GM18861 (cell line): ENCODE measurements at regions not wholly inside any gene's neighbourhood (a gene's known extent, or its start where the extent isn't known, plus 50 kb on each side); places are given as distances from the start of the nearest gene placed in this dataset.
"Not testable (repeated sequence)": the region's sequence is repeated elsewhere in the genome, so short reads cannot be mapped to it uniquely, and the experiment has no call there.

Source experiments
- ATAC-seq: cut with Tn5 transposase; IDR thresholded peaks from one replicate; pipeline ENCODE4 v1.9.1; 2021; ENCODE audit not compliant: unreplicated experiment

DNA sequence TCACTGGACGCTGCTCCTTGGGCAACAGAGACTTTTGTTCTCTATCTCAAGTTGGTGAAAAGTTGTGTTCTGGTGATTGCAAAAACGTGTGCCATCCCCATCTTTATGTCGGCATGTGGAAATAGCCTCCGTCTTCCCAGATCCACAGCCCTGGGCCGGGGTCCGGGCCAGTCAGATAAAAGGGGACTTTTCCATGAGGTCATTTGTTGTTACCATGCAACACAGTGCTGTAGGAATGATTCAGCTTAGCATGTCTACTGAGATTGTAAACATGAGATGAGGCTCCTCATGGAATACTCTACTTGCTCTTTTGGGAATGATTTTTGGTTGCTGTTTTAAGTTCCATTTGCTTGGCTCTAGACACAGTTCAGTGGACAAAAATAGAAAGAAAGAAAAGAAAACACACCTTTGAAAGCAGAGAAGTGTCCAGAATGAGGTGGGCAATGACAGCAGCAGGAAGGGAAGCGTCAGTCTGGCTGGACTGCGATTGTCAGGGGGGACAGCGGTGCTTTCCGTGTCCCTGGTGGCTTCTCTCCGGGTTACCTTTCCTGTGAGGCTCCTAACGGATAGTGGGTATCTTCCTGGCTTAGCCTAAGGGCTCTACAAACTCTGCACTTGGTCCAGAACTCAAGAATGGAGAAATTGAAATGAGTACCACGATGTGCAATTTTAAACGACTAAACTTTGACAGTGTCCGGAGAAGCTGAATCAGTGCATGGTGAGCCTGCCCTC is 91.6 kb downstream of the TEX29 start:
- no peak for ATAC-seq

DNA sequence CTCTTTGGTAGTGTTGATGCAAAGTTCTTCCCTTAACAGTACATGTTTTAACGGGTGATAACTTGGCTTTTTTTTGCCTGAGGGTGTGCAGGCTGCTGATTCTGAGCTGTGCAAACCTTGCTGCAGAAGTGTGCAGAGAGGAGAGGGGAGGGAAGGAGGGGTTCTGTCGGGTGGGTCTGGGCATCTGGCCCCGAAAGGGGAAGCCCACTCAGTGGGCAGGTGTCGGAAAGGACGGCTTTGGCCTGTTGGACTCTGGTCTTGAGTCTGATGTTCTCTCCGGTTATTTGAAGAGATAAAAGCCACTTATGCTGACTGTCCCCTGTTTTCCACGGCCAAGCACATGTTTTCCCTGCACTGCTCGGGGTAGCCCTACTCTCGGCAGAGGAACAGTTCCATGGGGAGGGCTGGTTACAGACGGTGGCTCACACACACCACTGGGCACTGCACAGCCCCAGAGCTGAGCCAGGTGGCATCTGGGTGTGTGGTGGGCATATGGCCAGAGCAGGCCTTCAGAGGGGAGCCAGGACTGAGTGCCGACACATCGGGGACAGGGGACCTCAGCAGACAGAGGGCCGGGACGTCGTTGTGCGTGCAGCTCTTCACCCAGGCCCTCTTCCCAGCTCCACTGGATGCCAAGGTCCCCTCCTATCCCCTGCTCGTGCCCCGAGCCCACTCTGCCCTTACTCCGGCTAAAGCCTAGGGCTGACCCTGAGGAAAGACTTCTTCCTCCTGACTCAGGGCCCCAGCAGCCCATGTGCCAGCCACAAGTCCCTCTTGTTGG is 93.2 kb downstream of the TEX29 start:
- ATAC-seq = no peak

DNA sequence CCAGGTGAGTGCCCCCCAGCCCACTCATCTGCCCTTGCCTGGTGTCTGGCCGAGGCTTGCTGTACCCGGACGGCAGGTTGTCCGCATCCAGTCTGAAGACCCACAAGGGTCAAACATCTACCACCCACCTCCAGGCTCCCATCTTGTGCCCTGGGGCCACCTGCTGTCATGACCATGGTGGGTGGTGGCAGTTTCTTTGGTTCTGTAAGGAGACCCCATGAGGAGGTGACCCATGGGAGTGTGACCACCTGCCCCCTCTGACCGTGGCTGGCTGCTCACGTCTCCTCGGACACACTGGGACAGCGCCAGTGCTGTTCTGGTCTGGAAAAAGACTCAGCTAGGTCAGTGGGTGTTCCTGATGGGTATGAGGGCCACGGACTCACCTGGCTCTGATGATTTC is 93.9 kb downstream of the TEX29 start:
- ATAC-seq = no peak

DNA sequence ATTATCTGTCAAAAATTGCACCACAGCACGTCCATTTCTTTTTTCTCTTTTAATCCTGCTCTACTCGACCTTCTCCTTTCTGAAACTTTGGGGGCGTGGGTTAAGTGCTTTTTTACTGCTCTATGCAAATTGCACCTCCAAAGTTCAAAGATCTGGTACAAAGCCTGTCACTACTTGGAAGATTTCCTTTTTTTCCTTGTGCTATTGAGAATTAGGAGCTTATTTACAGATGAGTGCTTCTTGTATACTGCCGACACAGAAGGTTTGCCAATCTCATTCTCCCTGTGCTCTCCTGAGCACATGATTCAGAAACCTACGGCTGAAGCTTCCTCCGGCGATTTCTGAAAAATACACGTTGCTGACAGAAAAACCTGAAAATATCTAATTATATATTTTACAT is 94.8 kb downstream of the TEX29 start:
- no peak for ATAC-seq

DNA sequence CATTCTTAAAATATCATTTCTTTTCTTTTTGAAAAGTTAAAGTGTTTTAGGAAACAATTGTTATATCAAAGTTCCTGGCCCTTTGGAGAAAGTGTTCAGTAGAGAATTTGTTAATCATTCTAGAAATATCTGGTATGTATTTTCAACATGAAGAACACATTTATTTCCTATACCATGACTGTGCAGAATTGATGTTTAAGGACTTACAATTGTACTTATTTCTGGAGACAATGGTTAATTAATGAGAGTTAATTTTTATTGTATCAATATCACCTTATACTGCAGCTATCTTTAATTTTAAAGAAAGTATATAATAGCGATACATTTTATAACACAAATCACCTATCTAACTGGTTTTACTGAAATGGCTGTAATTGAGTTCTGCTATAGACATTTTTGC is 95.3 kb downstream of the TEX29 start:
- no peak for ATAC-seq

DNA sequence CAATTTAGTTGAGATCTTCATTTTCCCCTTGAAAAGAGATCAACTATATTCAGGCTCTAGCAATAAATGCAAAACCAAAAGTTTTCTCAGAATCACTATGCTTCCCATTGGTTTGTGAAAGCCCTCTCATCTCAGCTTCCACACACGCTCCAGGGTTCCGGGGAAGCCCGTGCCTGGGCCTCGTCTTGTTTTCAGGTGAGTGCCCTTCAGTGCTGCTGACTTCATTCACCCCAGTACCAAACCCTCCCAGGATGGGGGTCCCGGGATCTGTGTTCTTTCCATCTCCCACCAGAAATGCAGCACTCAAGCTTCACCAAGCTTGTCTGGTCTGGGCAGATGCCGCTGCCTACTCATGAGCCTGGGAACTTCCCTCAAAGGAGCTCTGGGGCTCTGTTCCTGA is 97.7 kb downstream of the TEX29 start:
- no peak for ATAC-seq

DNA sequence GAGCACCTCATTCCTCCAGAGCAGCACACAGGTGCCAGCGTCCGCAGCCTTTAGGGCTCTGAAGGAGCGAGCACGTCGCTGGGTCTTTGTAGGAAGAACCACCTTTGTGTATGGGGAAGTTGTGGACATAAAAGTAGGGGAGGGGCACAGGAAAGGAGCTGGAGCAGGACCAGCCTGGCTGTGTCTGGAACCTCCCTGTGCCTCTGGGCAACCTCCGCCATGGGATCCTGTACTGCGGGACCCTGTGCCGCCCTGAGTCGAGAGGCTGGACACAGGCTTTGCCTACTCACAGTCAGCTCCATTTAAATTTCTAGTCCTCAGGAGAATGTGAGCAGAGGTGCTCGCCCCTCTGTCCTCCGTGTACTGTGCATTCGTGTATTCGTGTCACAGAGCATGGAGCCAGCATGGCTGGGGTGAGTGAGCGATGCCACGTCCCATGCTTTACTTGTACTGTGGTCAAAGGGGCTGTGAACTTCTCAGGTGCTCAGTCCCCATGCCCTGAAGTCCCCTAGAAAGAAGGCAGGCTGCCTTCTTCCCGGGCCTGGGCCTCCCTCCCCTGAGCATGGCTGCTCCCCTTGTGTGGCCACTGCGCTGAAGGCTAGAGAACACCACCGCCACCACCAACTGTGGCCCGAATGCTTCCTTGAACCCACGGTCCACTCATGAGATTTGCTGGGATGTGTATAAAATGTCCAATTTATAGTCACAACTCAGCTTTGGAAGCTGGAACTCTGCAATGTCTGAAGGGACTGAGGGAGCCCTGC is 99.9 kb downstream of the TEX29 start:
- no peak for ATAC-seq

DNA sequence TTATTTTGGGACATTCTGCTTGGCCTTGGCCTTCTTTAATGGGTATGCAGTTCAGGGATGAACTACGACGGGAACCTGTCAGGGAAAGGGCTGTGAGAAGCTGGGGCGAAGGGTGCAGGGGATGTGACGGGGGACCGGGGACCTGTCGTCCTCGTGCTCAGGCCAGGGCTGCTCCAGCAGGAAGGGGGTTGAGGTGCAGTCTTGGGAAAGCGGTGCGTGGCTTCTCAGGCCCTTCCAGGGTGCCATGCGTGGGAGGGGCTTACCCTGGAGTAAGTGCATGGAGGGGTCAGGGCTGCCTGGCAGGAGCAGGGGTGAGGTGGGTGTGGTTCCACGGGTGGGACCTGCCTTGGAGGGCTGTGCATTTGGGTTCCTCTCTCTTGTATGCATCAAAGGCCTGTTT is 100.8 kb downstream of the TEX29 start:
- no peak for ATAC-seq

DNA sequence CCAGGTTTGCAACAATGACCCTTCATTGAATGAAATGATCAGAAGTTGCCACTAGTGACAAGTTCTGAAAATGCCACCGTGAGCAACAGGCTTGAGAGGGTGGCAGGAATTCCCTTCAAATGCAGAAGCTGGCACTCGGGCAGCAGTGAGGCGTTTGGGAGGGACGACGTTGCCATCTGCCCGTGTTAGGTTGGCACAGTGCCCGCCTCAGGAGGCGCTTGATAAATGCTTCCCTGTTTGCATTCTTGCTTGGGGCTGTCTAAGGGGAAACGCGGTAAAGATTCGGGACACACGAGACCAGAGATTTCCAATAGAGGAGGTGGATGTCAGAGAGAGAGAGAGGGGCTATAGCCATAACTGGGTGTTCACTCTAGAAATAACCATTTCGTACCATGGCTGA is 101.9 kb downstream of the TEX29 start:
- no peak for ATAC-seq

DNA sequence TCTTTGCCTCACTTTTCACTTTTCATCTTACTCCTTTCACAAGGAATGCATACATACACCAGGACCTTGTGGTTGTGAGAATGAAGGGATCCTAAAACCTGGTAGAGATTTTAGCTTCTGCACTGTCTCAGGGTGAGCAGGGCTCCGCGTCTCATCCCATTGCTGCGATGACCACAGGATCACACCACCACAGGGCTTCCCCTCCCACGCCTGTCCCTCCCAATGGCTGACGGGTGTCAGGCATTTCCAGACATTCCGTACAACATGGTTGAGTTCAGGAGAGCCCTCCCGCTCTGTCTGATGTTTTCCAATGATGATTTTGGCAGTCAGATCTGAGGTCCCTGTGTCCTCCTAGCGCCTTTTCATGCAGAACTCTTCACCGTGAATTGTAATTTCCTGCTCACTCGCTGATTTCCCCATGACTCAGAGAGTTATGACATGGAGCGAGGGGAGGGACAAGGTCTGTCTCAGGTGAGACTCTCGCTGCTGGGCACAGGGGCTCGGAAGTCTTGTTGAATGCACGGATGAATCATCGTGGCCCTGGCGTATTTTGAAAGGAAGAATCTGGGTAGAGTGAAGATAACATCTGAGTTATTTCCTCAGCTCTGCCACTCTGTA is 102.8 kb downstream of the TEX29 start:
- ATAC-seq = no peak

DNA sequence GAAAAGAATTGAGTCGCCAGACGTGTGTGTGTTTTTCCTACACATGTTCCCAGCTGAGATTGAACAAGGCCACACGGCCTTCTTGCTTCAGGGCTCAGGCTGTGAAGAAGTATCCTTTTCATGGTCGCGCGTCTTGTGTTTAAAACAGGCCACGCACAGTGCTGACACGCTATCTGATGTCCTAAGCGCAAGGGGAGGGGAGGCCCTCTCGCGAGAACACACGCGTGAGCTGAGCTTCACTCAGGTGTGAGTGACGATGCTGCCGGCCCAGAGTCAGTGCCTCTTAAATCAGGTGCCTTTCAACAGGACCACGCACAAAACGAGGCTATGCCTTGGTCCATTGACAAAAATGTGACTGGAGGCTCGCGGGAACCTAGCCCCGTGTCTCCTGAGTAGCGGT is 103.7 kb downstream of the TEX29 start:
- no peak for ATAC-seq

DNA sequence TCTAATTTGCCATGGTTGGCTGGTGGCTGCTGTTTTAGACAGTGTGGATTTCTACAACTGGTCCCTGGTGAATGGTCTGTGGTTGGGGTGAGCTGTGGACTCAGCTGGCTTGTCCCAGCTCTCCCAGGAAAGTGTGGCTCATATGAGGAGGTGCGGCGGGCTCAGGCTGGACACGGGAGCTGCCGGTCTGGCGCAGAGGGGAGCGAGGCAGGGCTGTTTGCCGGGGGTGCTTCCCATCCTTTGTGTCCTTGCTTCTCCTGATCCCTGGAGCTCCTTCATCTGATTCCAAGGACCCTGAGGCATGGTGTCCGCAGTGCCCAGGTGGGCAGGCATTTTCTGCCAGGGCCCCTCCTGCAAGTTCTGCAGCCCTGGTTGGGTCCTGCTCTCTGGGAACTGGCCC is 104.9 kb downstream of the TEX29 start:
- ATAC-seq = no peak

DNA sequence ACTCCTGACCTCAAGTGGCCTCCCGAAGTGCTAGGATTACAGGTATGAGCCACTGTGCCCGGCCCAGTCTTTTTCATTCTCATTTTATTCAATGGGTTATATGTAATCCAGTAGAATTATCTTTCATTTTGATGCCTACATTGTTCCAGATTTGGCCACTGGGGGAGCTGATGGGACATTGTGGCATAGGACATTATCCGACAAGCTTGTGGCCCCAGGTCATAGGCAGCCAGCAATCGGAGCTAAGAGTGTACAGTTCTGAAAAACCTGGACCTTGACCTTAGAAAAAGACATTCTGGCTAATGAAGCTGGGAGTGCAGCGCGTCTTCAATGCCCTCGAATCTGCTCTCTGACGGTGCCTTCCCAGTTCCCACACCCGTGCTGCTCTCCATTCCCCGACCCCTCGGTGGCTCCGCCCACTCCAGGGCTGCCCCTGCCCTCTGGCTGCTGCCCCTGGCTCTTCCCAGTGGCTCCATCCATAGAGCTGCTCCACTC is 108.7 kb downstream of the TEX29 start:
- ATAC-seq = no peak

DNA sequence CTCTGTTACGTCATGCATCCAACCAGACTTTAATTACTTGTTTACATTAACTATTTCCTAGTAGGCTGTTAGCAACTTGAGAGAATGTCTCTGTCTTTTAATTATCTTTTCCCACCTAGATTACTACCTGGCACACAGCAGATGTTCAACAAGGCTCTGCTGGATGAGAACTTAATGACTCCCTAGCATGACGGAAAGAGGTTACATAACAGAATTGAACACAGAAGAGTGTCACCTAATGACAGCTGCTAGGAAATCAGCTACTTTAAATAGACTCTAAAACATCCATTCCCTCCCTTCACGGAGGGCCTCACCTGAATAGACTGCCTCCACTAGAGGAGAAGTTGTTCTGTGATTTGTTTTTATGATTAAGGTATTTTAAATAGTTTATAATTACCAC is 110.8 kb downstream of the TEX29 start:
- ATAC-seq = no peak

DNA sequence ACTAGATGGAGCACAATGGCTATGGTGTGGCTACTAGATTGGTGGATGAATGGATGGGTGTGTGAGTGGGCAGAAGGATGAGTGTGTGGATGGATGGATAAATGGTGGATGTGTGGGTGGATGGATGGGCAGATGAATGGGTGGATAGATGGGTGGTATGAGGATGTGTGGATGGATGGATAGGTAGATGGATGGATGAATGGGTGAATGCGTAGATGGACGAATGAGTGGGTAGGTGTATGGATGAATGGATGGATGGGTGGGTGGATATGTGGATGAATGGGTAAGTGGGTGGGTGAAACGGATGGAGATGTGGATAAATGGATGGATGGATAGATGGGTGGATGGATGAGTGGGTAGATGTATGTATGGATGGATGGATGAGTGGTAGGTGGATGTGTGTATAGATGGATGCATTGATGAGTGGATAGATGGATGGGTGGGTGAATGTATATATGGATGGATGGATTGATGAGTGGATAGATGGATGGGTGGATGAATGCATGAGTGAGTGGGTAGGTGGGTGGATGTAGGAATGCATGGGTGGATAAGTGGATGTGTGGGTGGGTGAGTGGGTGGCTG is 114.2 kb downstream of the TEX29 start:
- no peak for ATAC-seq

DNA sequence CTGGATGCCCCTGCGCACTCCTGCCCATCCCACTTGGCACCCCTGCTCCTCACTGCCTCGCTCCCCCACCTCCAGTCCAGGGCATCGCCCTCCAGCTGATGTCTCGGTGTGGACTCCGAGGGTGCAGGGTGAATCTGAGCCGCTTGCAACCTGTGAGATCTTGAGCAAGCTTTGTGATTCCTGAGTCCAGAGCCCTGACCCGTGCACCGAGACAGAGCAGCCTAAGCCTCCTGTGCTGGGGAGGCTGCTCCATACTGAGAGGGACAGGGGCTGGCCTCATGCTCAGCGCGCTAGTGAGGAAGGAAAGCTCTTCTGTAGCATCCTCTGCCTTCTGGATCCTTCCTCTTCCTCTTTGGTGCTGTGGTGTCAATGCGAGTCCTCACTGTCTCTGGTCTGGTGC is 116.0 kb downstream of the TEX29 start:
- ATAC-seq = no peak

DNA sequence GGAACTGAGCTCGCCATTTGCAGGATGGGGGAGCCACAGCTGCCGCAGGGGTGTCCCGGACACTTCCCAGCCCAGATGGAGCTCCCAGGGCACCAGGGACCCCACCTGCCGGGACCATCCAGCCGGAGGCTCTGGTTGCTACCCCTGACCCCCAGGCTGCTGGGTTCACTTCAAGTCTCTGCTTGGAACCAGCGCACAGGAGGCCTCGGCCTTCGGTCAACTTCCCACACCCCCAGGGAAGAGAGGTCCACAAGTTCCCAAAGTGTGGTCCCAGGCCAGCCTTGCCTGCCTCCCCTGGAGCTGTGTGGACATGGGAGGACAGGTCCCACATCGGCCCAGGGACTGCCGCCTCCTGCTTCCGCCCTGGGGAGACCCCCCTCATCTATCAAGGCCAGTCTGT is 117.0 kb downstream of the TEX29 start:
- no peak for ATAC-seq

DNA sequence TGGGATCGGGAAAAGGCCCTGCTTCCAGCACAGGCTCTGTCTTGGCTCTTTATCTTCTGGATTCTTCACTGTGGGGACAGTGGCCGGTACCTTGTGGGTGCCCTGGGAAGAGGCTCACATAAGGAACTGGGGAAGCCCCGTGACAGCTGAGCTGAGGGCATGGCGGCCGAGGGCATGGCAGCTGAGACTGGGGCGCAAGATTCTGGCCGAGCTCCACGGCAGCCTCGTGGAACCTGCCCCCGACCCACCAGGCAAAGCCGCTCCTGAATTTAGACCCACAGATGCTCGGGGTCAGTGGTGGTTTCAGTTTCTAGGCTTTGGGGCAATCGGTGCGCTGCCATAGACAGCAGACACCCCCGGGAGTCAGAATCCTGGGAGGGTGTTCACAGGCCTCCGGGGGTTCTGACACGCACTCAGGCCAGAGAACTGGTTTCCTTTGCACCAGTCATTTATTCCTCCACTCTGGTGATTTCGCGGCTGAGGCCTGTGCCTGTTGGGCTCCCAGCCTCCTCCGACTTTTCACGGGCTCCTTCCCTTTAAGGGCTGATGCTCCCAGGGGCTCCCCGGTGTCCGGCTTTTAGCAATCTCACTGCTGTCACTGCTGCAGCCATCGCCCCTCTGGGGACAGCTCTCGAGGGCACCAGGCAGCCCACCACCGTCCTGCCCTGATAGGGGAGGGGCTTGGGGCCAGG is 117.6 kb downstream of the TEX29 start:
- no peak for ATAC-seq

DNA sequence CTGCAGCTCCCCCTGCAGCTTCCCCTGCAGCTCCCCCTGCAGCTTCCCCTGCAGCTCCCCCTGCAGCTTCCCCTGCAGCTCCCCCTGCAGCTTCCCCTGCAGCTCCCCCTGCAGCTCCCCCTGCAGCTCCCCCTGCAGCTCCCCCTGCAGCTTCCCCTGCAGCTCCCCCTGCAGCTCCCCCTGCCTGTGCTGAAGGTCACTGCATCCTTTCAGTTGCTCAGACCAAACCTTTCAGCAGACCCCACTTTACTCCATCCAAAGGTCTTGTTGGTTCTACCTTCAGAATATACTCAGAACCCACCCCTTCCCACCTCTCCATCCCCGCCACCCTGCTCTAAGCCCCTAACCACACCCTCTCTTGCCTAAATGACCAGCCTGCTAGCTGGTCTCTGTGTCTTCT is 120.0 kb downstream of the TEX29 start:
- ATAC-seq = not testable (repeated sequence)

DNA sequence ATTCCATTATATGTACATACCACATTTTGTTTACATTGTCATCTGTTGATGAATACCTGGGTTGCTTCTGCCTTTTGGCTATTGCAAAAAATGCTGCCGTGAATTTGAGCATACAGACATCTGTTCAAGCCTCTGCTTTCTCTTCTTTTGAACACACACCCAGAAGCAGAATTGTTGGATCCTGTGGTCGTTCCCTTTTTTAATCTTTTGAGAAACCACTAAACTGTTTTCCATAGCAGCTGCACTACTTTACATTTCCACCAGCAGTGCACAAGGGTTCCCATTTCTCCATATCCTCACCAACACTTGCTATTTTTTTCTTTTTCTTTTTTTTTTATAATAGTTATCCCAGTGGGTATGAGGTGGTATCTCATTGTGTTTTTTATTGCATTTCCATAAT is 123.5 kb downstream of the TEX29 start:
- ATAC-seq = no peak
